ENCODE measurements at regions not wholly inside any gene's neighbourhood (a gene's known extent, or its start where the extent isn't known, plus 50 kb on each side); places are given as distances from the start of the nearest gene placed in this dataset.

- TF ChIP-seq CTCF (IDR thresholded peaks at IDR 0.05) = no peak
- no peak for TF ChIP-seq POLR2A (IDR thresholded peaks at IDR 0.05)
Measured at GRCh38 chr13:90792335-90792734, 555.2 kb upstream of the MIR17HG start.

Data from esophagus squamous epithelium (tissue), 4 donors.